Liver (tissue), 3 donors: ENCODE measurements at regions not wholly inside any gene's neighbourhood (a gene's known extent, or its start where the extent isn't known, plus 50 kb on each side); places are given as distances from the start of the nearest gene placed in this dataset.

Source experiments
- GABPA ChIP-seq, 2 donors: IDR thresholded peaks in 1 of 2; conservative IDR thresholded peaks in 1 of 2; 2 replicates each; pipeline ENCODE4 v1.6.1; 2016; ENCODE audit warnings: antibody characterized with exemption in 2 of 2, mild to moderate bottlenecking in 1 of 2, moderate library complexity in 1 of 2
- JUND ChIP-seq, 2 donors: IDR thresholded peaks; 2 replicates each; pipeline ENCODE4 v1.6.1; 2016; ENCODE audit warnings: antibody characterized with exemption in 2 of 2
- RAD21 ChIP-seq, 2 donors: IDR thresholded peaks; 2 replicates each; pipeline ENCODE4 v1.6.1; 2016; ENCODE audit warnings: antibody characterized with exemption in 2 of 2, mild to moderate bottlenecking in 2 of 2
- SP1 ChIP-seq: IDR thresholded peaks from 2 replicates; pipeline ENCODE4 v1.6.1; 2018; ENCODE audit warnings: antibody characterized with exemption, mild to moderate bottlenecking
- YY1 ChIP-seq: IDR thresholded peaks from 2 replicates; pipeline ENCODE4 v1.6.1; 2016; ENCODE audit warnings: antibody characterized with exemption, mild to moderate bottlenecking
- TF ChIP-seq, protein P1 (sequence below): fragments of 150-350 bp; IDR thresholded peaks from 2 replicates; pipeline ENCODE4 v1.5.1; 2017; ENCODE audit warnings: improper control_type of control experiment, low read depth, low read length; ENCODE audit not compliant: missing input control
- donor health status: healthy.
- donor health status: healthy.

GRCh38 chr9:118832371-118832770 lies 536.9 kb downstream of the BRINP1 start:
- no peak for TF ChIP-seq YY1
- TF ChIP-seq, protein P1, sequence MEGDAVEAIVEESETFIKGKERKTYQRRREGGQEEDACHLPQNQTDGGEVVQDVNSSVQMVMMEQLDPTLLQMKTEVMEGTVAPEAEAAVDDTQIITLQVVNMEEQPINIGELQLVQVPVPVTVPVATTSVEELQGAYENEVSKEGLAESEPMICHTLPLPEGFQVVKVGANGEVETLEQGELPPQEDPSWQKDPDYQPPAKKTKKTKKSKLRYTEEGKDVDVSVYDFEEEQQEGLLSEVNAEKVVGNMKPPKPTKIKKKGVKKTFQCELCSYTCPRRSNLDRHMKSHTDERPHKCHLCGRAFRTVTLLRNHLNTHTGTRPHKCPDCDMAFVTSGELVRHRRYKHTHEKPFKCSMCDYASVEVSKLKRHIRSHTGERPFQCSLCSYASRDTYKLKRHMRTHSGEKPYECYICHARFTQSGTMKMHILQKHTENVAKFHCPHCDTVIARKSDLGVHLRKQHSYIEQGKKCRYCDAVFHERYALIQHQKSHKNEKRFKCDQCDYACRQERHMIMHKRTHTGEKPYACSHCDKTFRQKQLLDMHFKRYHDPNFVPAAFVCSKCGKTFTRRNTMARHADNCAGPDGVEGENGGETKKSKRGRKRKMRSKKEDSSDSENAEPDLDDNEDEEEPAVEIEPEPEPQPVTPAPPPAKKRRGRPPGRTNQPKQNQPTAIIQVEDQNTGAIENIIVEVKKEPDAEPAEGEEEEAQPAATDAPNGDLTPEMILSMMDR: no peak
- TF ChIP-seq SP1: no peak
- TF ChIP-seq RAD21 (IDR thresholded peaks at IDR 0.05): no peak
- TF ChIP-seq JUND (IDR thresholded peaks at IDR 0.05): no peak
- no peak for TF ChIP-seq GABPA (IDR thresholded peaks at IDR 0.05 in 1 of 2, conservative IDR thresholded peaks at IDR 0.05 in 1 of 2)
